Cardiac fibroblast (primary cell): ENCODE measurements at regions not wholly inside any gene's neighbourhood (a gene's known extent, or its start where the extent isn't known, plus 50 kb on each side); places are given as distances from the start of the nearest gene placed in this dataset.
A peak's percentile ranks its signal among the peaks of the same experiment; 100 is the strongest.
"Not testable (repeated sequence)": the region's sequence is repeated elsewhere in the genome, so short reads cannot be mapped to it uniquely, and the experiment has no call there.

Experiments used
- DNase-seq, 2 donors: peaks; one replicate each; pipeline versions ENCODE4 v3.0.0 to v3.0.0-alpha.2; 2010; ENCODE audit warnings: low read depth in 2 of 2
- H3K4me3 ChIP-seq, 2 donors: replicated peaks in 1 of 2; 1 replicate in 1 of 2; 2 replicates in 1 of 2; pipeline ENCODE4 v1.5.1; 2011; ENCODE audit warnings: low read depth in 2 of 2, low read length in 2 of 2, mild to moderate bottlenecking in 2 of 2, moderate library complexity in 1 of 2
- TF ChIP-seq, protein P1 (sequence below): IDR thresholded peaks from one replicate; pipeline ENCODE4 v1.5.1; 2011; ENCODE audit warnings: low read depth, mild to moderate bottlenecking, low read length, inconsistent platforms

DNA sequence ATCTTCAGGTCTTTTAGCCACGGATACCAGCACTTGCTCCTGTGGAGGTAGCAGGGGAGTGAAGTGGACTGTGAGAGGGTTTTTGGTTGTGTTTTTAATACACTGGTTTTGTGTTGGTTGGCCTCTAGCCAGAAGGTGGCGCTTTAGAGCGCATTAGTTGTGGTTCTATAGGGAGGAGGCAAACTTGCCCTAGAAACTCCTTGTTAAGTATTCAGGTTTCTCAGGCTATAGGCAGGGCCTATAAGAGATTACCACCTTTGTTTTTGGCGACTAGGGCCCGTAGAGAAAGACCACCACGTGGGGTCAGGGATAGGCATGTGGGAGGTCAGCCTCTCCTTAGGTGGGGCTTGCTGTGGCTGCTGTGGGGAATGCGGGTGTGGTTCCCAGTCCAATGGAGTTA, 221.6 kb upstream of the SPANXN4 start:
- peak in 1 of 2 donors; percentile 1 for DNase-seq
- no peak overlapping the region for H3K4me3 ChIP-seq
- TF ChIP-seq, protein P1, sequence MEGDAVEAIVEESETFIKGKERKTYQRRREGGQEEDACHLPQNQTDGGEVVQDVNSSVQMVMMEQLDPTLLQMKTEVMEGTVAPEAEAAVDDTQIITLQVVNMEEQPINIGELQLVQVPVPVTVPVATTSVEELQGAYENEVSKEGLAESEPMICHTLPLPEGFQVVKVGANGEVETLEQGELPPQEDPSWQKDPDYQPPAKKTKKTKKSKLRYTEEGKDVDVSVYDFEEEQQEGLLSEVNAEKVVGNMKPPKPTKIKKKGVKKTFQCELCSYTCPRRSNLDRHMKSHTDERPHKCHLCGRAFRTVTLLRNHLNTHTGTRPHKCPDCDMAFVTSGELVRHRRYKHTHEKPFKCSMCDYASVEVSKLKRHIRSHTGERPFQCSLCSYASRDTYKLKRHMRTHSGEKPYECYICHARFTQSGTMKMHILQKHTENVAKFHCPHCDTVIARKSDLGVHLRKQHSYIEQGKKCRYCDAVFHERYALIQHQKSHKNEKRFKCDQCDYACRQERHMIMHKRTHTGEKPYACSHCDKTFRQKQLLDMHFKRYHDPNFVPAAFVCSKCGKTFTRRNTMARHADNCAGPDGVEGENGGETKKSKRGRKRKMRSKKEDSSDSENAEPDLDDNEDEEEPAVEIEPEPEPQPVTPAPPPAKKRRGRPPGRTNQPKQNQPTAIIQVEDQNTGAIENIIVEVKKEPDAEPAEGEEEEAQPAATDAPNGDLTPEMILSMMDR: no peak

- no peak overlapping the region for H3K4me3 ChIP-seq
- TF ChIP-seq, protein P1: no peak
- no peak for DNase-seq
Observed at GRCh38 chrX:142819461-142819860, 206.3 kb upstream of the SPANXN4 start.

- no peak for DNase-seq
- TF ChIP-seq, protein P1: no peak
- no peak overlapping the region for H3K4me3 ChIP-seq
Observed at GRCh38 chrX:142828129-142828528, 197.6 kb upstream of the SPANXN4 start.

GRCh38 chrX:142831961-142832530, 193.7 kb upstream of the SPANXN4 start:
- no peak overlapping the region for H3K4me3 ChIP-seq
- TF ChIP-seq, protein P1: no peak
- no peak for DNase-seq

DNA sequence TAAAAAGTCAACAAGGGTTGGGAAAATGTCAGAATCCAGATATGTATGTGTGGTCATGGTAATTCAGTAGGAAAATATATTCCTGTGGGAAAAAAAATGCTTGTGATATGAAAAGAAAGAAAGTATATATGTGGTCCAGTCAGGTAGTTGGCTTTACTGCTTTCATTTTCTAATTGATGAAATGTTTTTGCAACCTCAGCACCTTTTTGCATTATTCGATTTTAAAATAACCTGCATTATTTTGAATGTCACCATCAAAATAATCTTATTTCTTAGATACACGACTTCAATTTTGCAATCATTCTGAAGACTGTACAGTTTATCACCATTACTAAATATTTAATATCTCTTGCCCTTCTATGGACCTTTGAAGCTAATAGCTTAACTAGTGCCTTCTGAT, 170.8 kb upstream of the SPANXN4 start:
- TF ChIP-seq, protein P1: no peak
- no peak overlapping the region for H3K4me3 ChIP-seq
- DNase-seq: no peak

- H3K4me3 ChIP-seq: no peak overlapping the region
- TF ChIP-seq, protein P1: no peak
- no peak for DNase-seq
Observed at GRCh38 chrX:142860944-142861343, 164.8 kb upstream of the SPANXN4 start.

DNA sequence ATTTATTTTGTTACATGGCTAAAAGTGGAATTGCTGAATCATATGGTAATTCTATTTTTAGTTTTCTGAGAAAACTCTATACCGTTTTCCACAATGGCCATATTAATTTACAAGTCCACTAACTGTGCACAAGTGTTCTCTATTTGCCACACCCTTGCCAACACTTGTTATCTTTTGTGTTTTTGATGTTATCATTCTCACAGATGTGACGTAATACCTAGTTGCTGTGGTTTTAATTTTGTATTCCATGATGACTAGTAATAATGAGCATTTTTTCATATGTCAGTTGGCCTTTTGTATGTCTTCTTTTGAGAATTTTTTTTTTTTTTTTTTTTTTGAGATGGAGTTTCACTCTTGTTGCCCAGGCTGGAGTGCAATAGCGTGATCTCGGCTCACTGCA, 164.2 kb upstream of the SPANXN4 start:
- DNase-seq: no peak
- TF ChIP-seq, protein P1: no peak
- no peak overlapping the region for H3K4me3 ChIP-seq

GRCh38 chrX:142866247-142866646, 159.5 kb upstream of the SPANXN4 start:
- not testable (repeated sequence) for H3K4me3 ChIP-seq, DNase-seq
